NT2/D1 (cell line): ENCODE measurements at regions not wholly inside any gene's neighbourhood (a gene's known extent, or its start where the extent isn't known, plus 50 kb on each side); places are given as distances from the start of the nearest gene placed in this dataset.
"Not testable (repeated sequence)": the region's sequence is repeated elsewhere in the genome, so short reads cannot be mapped to it uniquely, and the experiment has no call there.

ENCODE experiments used
- DNase-seq: peaks from one replicate; pipeline ENCODE4 v3.0.0-alpha.2; 2011; ENCODE audit warnings: low read depth, low spot score
- H3K27me3 ChIP-seq: 2 replicates; pipeline ENCODE4 v1.6.0; 2011; ENCODE audit warnings: mild to moderate bottlenecking; ENCODE audit not compliant: insufficient read length, insufficient read depth
- H3K36me3 ChIP-seq: 2 replicates; pipeline ENCODE4 v1.6.1; 2011; ENCODE audit warnings: mild to moderate bottlenecking, low read length, mixed read lengths; ENCODE audit not compliant: insufficient read depth, insufficient read length
- H3K4me1 ChIP-seq: 2 replicates; pipeline ENCODE4 v1.5.1; 2011; ENCODE audit not compliant: insufficient read depth, insufficient read length
- H3K4me3 ChIP-seq: 2 replicates; pipeline ENCODE4 v1.5.1; 2011; ENCODE audit warnings: low read depth; ENCODE audit not compliant: insufficient read length
- H3K9ac ChIP-seq: 2 replicates; pipeline ENCODE4 v1.6.0; 2011; ENCODE audit warnings: low read depth; ENCODE audit not compliant: insufficient read length
- H3K9me3 ChIP-seq: 2 replicates; pipeline ENCODE4 v1.5.1; 2011; ENCODE audit warnings: mild to moderate bottlenecking, low read length; ENCODE audit not compliant: insufficient read depth
- SUZ12 ChIP-seq: IDR thresholded peaks from 2 replicates; pipeline ENCODE4 v1.6.1; 2011; ENCODE audit not compliant: insufficient read length, insufficient read depth; ENCODE audit errors: extremely low read depth
- YY1 ChIP-seq: IDR thresholded peaks from 2 replicates; pipeline ENCODE4 v1.6.1; 2011; ENCODE audit not compliant: insufficient read length, insufficient read depth
- ZNF274 ChIP-seq: IDR thresholded peaks from 2 replicates; pipeline ENCODE4 v1.6.1; 2011; ENCODE audit warnings: mild to moderate bottlenecking, low read depth, low read length

DNA sequence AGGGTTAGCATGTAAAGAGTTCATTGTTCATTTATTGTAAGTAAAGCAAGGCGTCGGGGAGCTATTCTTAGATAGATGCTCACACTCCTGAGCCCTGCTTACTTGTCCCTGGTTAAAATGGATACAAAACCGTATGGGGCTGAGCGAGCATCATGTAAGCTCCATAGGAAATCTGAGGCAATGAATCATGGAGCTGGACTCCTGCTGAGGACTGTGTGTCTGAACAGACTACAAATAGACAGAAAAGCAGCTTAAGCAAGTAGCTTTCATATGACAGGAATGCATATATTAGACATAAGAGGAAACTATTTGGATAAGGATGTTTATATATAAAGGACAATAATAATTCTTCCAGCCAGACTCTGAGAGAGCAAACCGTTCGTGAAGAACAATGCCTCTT is 604.9 kb upstream of the PTBP2 start:
- Histone ChIP-seq H3K4me3 (no peak overlapping the region), H3K27me3 (no peaks in the 10 kb centered on the region), H3K4me1 (no peaks in the 10 kb centered on the region), H3K9ac (no peak overlapping the region), H3K9me3 (no peaks in the 10 kb centered on the region), H3K36me3 (no peaks in the 10 kb centered on the region)
- DNase-seq, result no peak
- no peak for TF ChIP-seq SUZ12
- no peak for TF ChIP-seq ZNF274
- TF ChIP-seq YY1, result no peak

- no peaks in the 10 kb centered on the region for H3K9me3 ChIP-seq
- DNase-seq, result no peak
- no peak overlapping the region for H3K9ac ChIP-seq
- H3K4me3 ChIP-seq, result no peak overlapping the region
- TF ChIP-seq ZNF274, result no peak
- TF ChIP-seq SUZ12, result no peak
- no peak for TF ChIP-seq YY1
- no peaks in the 10 kb centered on the region for H3K36me3 ChIP-seq
- no peaks in the 10 kb centered on the region for H3K4me1 ChIP-seq
- H3K27me3 ChIP-seq, result no peaks in the 10 kb centered on the region
Measured at GRCh38 chr1:96130432-96130831, 591.2 kb upstream of the PTBP2 start.

DNA sequence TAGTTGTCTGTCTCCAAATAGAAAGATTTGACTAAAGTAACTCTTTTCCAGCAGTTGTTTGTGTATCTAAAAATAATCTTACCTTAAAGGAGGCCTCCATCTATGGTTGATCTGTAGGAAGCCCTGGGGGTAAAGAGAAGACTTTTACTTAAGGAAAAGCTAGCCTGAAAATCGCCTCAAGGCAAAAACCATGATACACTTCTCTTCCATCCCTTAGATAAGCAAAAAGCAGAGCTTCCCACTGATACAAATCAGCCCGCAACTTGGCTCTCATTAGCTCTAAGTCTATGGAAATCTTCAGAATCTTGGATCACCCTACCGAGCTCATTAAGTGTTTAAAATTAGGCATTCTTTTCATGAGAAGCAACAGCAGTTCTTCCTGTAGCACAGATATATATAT is 576.9 kb upstream of the PTBP2 start:
- H3K9me3 ChIP-seq, result no peaks in the 10 kb centered on the region; the same call in 1 of the 2 replicates
- no peaks in the 10 kb centered on the region for H3K36me3 ChIP-seq
- DNase-seq, result no peak
- no peak overlapping the region for H3K9ac ChIP-seq
- H3K27me3 ChIP-seq, result no peaks in the 10 kb centered on the region
- H3K4me1 ChIP-seq, result no peaks in the 10 kb centered on the region
- H3K4me3 ChIP-seq, result no peak overlapping the region
- TF ChIP-seq SUZ12 (no peak), ZNF274 (no peak), YY1 (no peak)

GRCh38 chr1:96145492-96145891 is 576.1 kb upstream of the PTBP2 start:
- no peak for DNase-seq

DNA sequence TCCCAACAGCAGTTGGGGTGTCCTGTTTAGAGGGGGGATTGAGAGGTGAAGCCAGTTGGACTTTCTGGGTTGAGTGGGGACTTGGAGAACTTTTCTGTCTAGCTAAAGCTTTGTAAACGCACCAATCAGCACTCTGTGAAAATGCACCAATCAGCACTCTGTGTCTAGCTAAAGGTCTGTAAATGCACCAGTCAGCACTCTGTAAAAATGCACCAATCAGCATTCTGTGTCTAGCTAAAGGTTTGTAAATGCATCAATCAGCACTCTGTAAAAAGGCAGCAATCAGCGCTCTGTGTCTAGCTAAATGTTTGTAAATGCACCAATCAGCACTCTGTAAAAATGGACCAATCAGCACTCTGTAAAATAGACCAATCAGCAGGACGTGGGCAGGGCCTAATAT is 568.6 kb upstream of the PTBP2 start:
- H3K9ac ChIP-seq, H3K4me3 ChIP-seq, H3K27me3 ChIP-seq, H3K4me1 ChIP-seq, DNase-seq, H3K36me3 ChIP-seq: not testable (repeated sequence)
- peaks cover 35% of the 10 kb centered on the region for H3K9me3 ChIP-seq

More at GRCh38 chr1:96145492-96145891, 576.1 kb upstream of the PTBP2 start:
- no peaks in the 10 kb centered on the region for H3K27me3 ChIP-seq
- H3K4me3 ChIP-seq, result no peak overlapping the region
- no peaks in the 10 kb centered on the region; the same call in 1 of the 2 replicates for H3K9me3 ChIP-seq
- no peaks in the 10 kb centered on the region for H3K4me1 ChIP-seq
- no peaks in the 10 kb centered on the region for H3K36me3 ChIP-seq
- no peak overlapping the region for H3K9ac ChIP-seq
- no peak for TF ChIP-seq SUZ12

DNA sequence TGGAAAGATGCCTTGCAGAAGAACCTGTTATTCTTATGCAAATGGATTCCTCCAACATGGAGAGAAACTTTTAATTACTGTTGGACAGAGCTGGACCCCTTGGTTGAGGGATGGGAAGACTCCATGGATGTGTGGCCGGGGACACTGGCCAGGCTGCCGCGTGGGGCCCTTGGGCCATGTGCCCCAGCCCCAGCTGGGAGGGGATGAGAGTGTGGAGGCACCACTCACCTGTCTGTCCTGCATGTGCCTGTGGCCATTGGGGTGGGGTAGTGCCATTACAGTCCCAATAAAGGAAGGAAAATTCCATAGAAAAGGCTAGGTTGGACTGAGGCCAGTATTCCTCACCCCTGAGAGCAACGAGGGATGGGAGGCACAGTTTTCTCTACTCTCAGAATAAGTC is 564.5 kb upstream of the PTBP2 start:
- no peaks in the 10 kb centered on the region for H3K27me3 ChIP-seq
- no peaks in the 10 kb centered on the region for H3K36me3 ChIP-seq
- H3K9me3 ChIP-seq, result peaks cover 35% of the 10 kb centered on the region
- H3K4me1 ChIP-seq, result no peaks in the 10 kb centered on the region
- H3K9ac ChIP-seq, result no peak overlapping the region
- DNase-seq, result no peak
- no peak overlapping the region for H3K4me3 ChIP-seq
- TF ChIP-seq ZNF274 (no peak), YY1 (no peak), SUZ12 (no peak)

DNA sequence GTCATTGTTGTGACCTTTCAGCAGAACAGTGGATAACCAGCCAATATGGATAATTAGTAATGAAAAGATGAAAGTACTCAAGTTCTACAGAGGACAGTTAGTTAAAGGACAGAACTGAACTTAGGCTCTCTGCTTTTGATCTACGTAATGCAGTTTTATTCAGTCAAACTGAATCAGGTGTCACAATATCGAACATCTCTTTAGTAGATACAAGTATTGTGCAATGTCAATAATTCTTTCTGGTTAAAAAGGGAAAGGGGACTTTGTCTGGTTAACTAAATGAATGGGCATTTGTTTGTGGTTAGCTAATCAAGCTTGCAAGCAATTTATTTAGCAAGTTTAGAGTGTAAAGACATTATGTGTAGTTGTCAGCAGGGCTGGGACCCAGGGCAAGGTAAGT is 562.2 kb upstream of the PTBP2 start:
- Histone ChIP-seq H3K4me1 (no peaks in the 10 kb centered on the region), H3K4me3 (no peak overlapping the region), H3K9ac (no peak overlapping the region), H3K36me3 (no peaks in the 10 kb centered on the region), H3K9me3 (peaks cover 18% of the 10 kb centered on the region), H3K27me3 (no peaks in the 10 kb centered on the region)
- DNase-seq, result no peak
- TF ChIP-seq YY1 (no peak), ZNF274 (no peak), SUZ12 (no peak)

GRCh38 chr1:96164053-96164452 is 557.5 kb upstream of the PTBP2 start:
- no peak overlapping the region for H3K9ac ChIP-seq
- TF ChIP-seq SUZ12 (no peak), YY1 (no peak), ZNF274 (no peak)
- no peak for DNase-seq
- H3K4me3 ChIP-seq, result no peak overlapping the region
- H3K4me1 ChIP-seq, result no peaks in the 10 kb centered on the region
- H3K9me3 ChIP-seq, result no peaks in the 10 kb centered on the region
- no peaks in the 10 kb centered on the region for H3K36me3 ChIP-seq
- no peaks in the 10 kb centered on the region for H3K27me3 ChIP-seq
